NB4 (cell line): ENCODE measurements at regions not wholly inside any gene's neighbourhood (a gene's known extent, or its start where the extent isn't known, plus 50 kb on each side); places are given as distances from the start of the nearest gene placed in this dataset.

Experiments used
- DNase-seq: peaks from one replicate; pipeline ENCODE4 v3.0.0; 2010; ENCODE audit warnings: low read depth
- H3K4me3 ChIP-seq: one replicate; pipeline ENCODE4 v1.5.1; 2011; ENCODE audit warnings: mild to moderate bottlenecking, low read depth, low read length, moderate library complexity
- CTCF ChIP-seq: IDR thresholded peaks from one replicate; pipeline ENCODE4 v1.5.1; 2012; ENCODE audit warnings: low read depth, low read length
- MAX ChIP-seq: IDR thresholded peaks from 2 replicates; pipeline ENCODE4 v1.6.1; 2011; ENCODE audit warnings: low read depth, low read length
- MYC ChIP-seq: IDR thresholded peaks from 2 replicates; pipeline ENCODE4 v1.6.1; 2011; ENCODE audit warnings: low read depth, low read length
- POLR2A ChIP-seq: IDR thresholded peaks from 2 replicates; pipeline ENCODE4 v1.6.1; 2011; ENCODE audit warnings: mild to moderate bottlenecking; ENCODE audit not compliant: insufficient read length; ENCODE audit errors: extremely low read depth

- DNase-seq, result no peak
- TF ChIP-seq MAX, result no peak
- no peak for TF ChIP-seq POLR2A
- TF ChIP-seq CTCF, result no peak
- TF ChIP-seq MYC, result no peak
- no peak overlapping the region for H3K4me3 ChIP-seq
Observed at GRCh38 chr15:95857124-95857757, 473.3 kb upstream of the NR2F2 start.

- H3K4me3 ChIP-seq, result no peak overlapping the region
- TF ChIP-seq MYC, result no peak
- TF ChIP-seq CTCF, result no peak
- no peak for TF ChIP-seq POLR2A
- TF ChIP-seq MAX, result no peak
- DNase-seq, result no peak
Observed at GRCh38 chr15:95857758-95858157, 472.7 kb upstream of the NR2F2 start.

GRCh38 chr15:95860406-95860805 is 470.1 kb upstream of the NR2F2 start:
- H3K4me3 ChIP-seq, result no peak overlapping the region
- TF ChIP-seq MAX (no peak), CTCF (no peak), POLR2A (no peak)
- no peak for DNase-seq

- TF ChIP-seq CTCF (no peak), MAX (no peak), POLR2A (no peak), MYC (no peak)
- H3K4me3 ChIP-seq, result no peak overlapping the region
- no peak for DNase-seq
Observed at GRCh38 chr15:95864467-95864886, 466.0 kb upstream of the NR2F2 start.

GRCh38 chr15:95865330-95865739 is 465.2 kb upstream of the NR2F2 start:
- no peak for TF ChIP-seq MAX
- no peak for TF ChIP-seq CTCF
- no peak for TF ChIP-seq POLR2A
- TF ChIP-seq MYC, result no peak
- peak; percentile 15 for DNase-seq
- H3K4me3 ChIP-seq, result no peak overlapping the region

- no peak for DNase-seq
- no peak overlapping the region for H3K4me3 ChIP-seq
- no peak for TF ChIP-seq MAX
Observed at GRCh38 chr15:95866711-95867440, 463.6 kb upstream of the NR2F2 start.
